ENCODE measurements at regions not wholly inside any gene's neighbourhood (a gene's known extent, or its start where the extent isn't known, plus 50 kb on each side); places are given as distances from the start of the nearest gene placed in this dataset.

GRCh38 chrX:121165930-121166359, 118.5 kb downstream of the GLUD2 start:
- no TSS peak for BruUV-seq (replicated peaks)
- Histone ChIP-seq H3K27ac (ENCODE audit: low read length) (no peak overlapping the region), H3K4me3 (ENCODE audit: low read depth in 2 of 2, low read length in 2 of 2) (no peak overlapping the region), H3K36me3 (ENCODE audit: control insufficient read depth, insufficient read depth, low read length) (no peaks in the 10 kb centered on the region), H3K4me1 (ENCODE audit: control insufficient read depth, insufficient read depth, low read length) (no peaks in the 10 kb centered on the region), H3K27me3 (ENCODE audit: control insufficient read depth, insufficient read depth, low read length) (no peaks in the 10 kb centered on the region), H3K9me3 (ENCODE audit: control insufficient read depth, insufficient read depth, low read depth, low read length) (no peaks in the 10 kb centered on the region)
- DNase-seq (ENCODE audit: low read depth, low spot score) (no peak), ATAC-seq (no peak)
- in situ Hi-C loops (cut with HindIII; ENCODE audit: low pct_unique_long_range_greater_than_20kb, low sequenced_read_pairs) = no loop called here
- intact Hi-C loops (cut with micrococcal nuclease; ENCODE audit: unreplicated experiment) = no loop called here
- TF ChIP-seq SIN3A (IDR thresholded peaks at IDR 0.05; ENCODE audit: borderline replicate concordance, insufficient read depth, low read depth, low read length) (no peak), TCF7L2 (IDR thresholded peaks at IDR 0.05; ENCODE audit: low read depth, low read length) (no peak), REST (IDR thresholded peaks at IDR 0.05; ENCODE audit: insufficient read depth in 1 of 2, low read depth in 2 of 2, low read length in 1 of 2) (no peak)
- ChIA-PET POLR2A (no interaction called here), CTCF (no interaction called here)

- Histone ChIP-seq H3K4me1 (ENCODE audit: control insufficient read depth, insufficient read depth, low read length) (no peaks in the 10 kb centered on the region), H3K9me3 (ENCODE audit: control insufficient read depth, insufficient read depth, low read depth, low read length) (no peaks in the 10 kb centered on the region), H3K4me3 (ENCODE audit: low read depth in 2 of 2, low read length in 2 of 2) (no peak overlapping the region), H3K36me3 (ENCODE audit: control insufficient read depth, insufficient read depth, low read length) (no peaks in the 10 kb centered on the region), H3K27ac (ENCODE audit: low read length) (no peak overlapping the region), H3K27me3 (ENCODE audit: control insufficient read depth, insufficient read depth, low read length) (no peaks in the 10 kb centered on the region)
- TF ChIP-seq POLR2AphosphoS5 (IDR thresholded peaks at IDR 0.05; ENCODE audit: low read depth, low read length) = no peak
- no peak for TF ChIP-seq SIN3A (IDR thresholded peaks at IDR 0.05; ENCODE audit: borderline replicate concordance, insufficient read depth, low read depth, low read length)
- no peak for TF ChIP-seq TCF7L2 (IDR thresholded peaks at IDR 0.05; ENCODE audit: low read depth, low read length)
- no peak for TF ChIP-seq REST (IDR thresholded peaks at IDR 0.05; ENCODE audit: insufficient read depth in 1 of 2, low read depth in 2 of 2, low read length in 1 of 2)
- TF ChIP-seq CTCF (IDR thresholded peaks at IDR 0.05) = no peak
- POLR2A ChIA-PET = interaction anchor here (0.6 kb wide), 1 partner anchor 10 kb away, joined by 15 read pairs; no protein-coding TSS in a partner anchor
- in situ Hi-C loops (cut with HindIII; ENCODE audit: low pct_unique_long_range_greater_than_20kb, low sequenced_read_pairs) (no loop called here), intact Hi-C loops (cut with micrococcal nuclease; ENCODE audit: unreplicated experiment) (no loop called here)
- BruUV-seq (replicated peaks) = no TSS peak
- CTCF ChIA-PET = no interaction called here
- DNase-seq (ENCODE audit: low read depth, low spot score) (no peak), ATAC-seq (no peak)
Measured at GRCh38 chrX:121169099-121170035, 122.0 kb downstream of the GLUD2 start.

Data from Panc1 (cell line).